GM12874 (cell line): ENCODE measurements at regions not wholly inside any gene's neighbourhood (a gene's known extent, or its start where the extent isn't known, plus 50 kb on each side); places are given as distances from the start of the nearest gene placed in this dataset.

Experiments used
- CTCF ChIP-seq: IDR thresholded peaks from 2 replicates; pipeline ENCODE4 v1.5.1; 2011; ENCODE audit warnings: low read depth, mild to moderate bottlenecking, control low read depth, low read length, moderate library complexity; ENCODE audit not compliant: insufficient read depth

- TF ChIP-seq CTCF = no peak
Measured at GRCh38 chr1:239023732-239024360, 362.5 kb upstream of the CHRM3 start.

GRCh38 chr1:239016337-239016736, 370.0 kb upstream of the CHRM3 start:
- no peak for TF ChIP-seq CTCF

GRCh38 chr1:239011382-239011781, 375.0 kb upstream of the CHRM3 start:
- no peak for TF ChIP-seq CTCF

DNA sequence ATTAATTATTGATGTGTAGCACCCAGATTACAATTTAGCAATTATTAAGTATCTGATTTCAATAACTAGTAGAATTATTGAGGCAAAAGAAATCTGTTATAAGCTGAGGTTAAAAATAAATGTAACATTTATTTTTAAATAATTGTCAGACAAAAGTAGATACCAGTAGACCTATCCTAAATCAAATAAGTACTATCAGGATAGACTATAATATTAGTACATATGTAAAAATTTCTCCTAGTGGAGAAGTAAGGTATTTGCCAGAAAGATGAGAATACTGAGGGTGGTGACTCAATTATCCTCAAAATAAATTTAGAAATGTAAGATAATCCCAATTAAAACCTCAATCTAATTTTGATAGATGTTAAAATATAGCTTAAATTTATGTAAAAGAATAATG, 377.8 kb upstream of the CHRM3 start:
- TF ChIP-seq CTCF = no peak

GRCh38 chr1:239006276-239006675, 380.1 kb upstream of the CHRM3 start:
- TF ChIP-seq CTCF = no peak

DNA sequence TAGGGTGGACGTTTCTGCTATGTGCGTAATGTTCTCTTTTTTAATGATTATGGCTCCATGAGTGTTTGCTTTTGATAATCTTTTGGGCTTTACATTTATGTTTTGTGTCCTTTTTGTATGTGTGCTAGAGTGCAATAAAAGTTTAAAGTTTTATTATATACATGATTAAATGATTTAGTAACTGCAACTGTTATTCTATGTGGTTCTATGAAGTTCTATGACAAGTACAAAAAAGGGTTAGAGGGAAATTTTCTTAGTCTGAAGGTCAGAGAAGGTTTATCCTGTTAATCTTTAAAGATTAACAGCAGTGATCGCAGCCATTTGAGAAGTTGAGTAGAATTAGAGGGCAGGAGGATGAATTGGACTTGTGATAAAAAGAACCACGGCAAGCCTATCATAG, 386.4 kb upstream of the CHRM3 start:
- no peak for TF ChIP-seq CTCF

DNA sequence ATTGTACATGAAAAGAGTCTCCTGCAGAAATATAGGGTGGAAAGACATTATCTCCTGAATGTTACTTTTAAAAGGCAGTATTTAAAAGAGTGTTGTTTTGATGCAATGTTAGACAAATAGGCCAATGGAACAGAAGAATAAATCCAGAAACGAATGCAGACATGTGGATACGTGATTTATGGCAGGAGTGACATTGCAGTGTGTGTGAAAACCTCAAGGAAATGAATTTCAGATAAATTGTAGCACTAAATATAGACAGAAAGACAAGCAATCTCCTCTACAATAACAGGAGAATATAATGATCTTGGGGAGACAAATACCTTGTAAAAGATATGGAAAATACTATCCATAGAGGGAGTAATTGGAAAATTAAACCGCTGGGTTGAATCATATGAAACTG, 387.8 kb upstream of the CHRM3 start:
- no peak for TF ChIP-seq CTCF
